Astrocyte (in vitro differentiated cells and primary cell): ENCODE measurements at regions not wholly inside any gene's neighbourhood (a gene's known extent, or its start where the extent isn't known, plus 50 kb on each side); places are given as distances from the start of the nearest gene placed in this dataset.
"Not testable (repeated sequence)": the region's sequence is repeated elsewhere in the genome, so short reads cannot be mapped to it uniquely, and the experiment has no call there.

ENCODE experiments used
- DNase-seq: peaks from one replicate; pipeline ENCODE4 v3.0.0-alpha.2; 2010; ENCODE audit warnings: low read depth
- FAIRE-seq: peaks from 2 replicates; lab custom pipeline; 2011; peaks lifted over from hg19 to GRCh38; lab: Jason Lieb, UNC
- H2AFZ ChIP-seq: 2 replicates; pipeline ENCODE4 v1.6.0; 2012; ENCODE audit warnings: low read depth, low read length, inconsistent platforms
- H3K27ac ChIP-seq: 2 replicates; pipeline ENCODE4 v1.5.1; 2011; ENCODE audit warnings: low read depth, low read length, inconsistent platforms
- H3K27me3 ChIP-seq: 2 replicates; pipeline ENCODE4 v1.6.0; 2011; ENCODE audit warnings: low read length, inconsistent platforms; ENCODE audit not compliant: insufficient read depth
- H3K36me3 ChIP-seq: 2 replicates; pipeline ENCODE4 v1.5.1; 2011; ENCODE audit warnings: low read length, inconsistent platforms; ENCODE audit not compliant: insufficient read depth
- H3K4me1 ChIP-seq: 2 replicates; pipeline ENCODE4 v1.5.1; 2011; ENCODE audit warnings: low read length, inconsistent platforms; ENCODE audit not compliant: insufficient read depth
- H3K4me2 ChIP-seq: 2 replicates; pipeline ENCODE4 v1.6.0; 2012; ENCODE audit warnings: low read length, inconsistent platforms
- H3K4me3 ChIP-seq: 2 replicates; pipeline ENCODE4 v1.5.1; 2011; ENCODE audit warnings: low read depth, mild to moderate bottlenecking, low read length, inconsistent platforms; ENCODE audit not compliant: insufficient read depth
- H3K79me2 ChIP-seq: 2 replicates; pipeline ENCODE4 v1.6.0; 2012; ENCODE audit warnings: mild to moderate bottlenecking, low read length, inconsistent platforms; ENCODE audit not compliant: insufficient read depth
- H3K9ac ChIP-seq: 2 replicates; pipeline ENCODE4 v1.6.0; 2012; ENCODE audit warnings: mild to moderate bottlenecking, low read length, inconsistent platforms
- H3K9me3 ChIP-seq: 2 replicates; pipeline ENCODE4 v1.5.1; 2012; ENCODE audit warnings: low read depth, mild to moderate bottlenecking, low read length, inconsistent platforms; ENCODE audit not compliant: insufficient read depth
- H4K20me1 ChIP-seq: 2 replicates; pipeline ENCODE4 v1.6.0; 2012; ENCODE audit warnings: low read length, inconsistent platforms; ENCODE audit not compliant: insufficient read depth
- H3K27ac Mint-ChIP-seq: one replicate; pipeline ENCODE4 v1.8.0; 2021; ENCODE audit warnings: mild to moderate bottlenecking, mixed read lengths; ENCODE audit not compliant: unreplicated experiment
- H3K27me3 Mint-ChIP-seq: one replicate; pipeline ENCODE4 v1.8.0; 2021; ENCODE audit warnings: low read depth, mixed read lengths; ENCODE audit not compliant: unreplicated experiment
- H3K36me3 Mint-ChIP-seq: one replicate; pipeline ENCODE4 v1.8.0; 2021; ENCODE audit warnings: low read depth, mixed read lengths; ENCODE audit not compliant: unreplicated experiment
- H3K4me1 Mint-ChIP-seq: one replicate; pipeline ENCODE4 v1.8.0; 2021; ENCODE audit warnings: low read depth, mixed read lengths; ENCODE audit not compliant: unreplicated experiment
- H3K4me3 Mint-ChIP-seq: one replicate; pipeline ENCODE4 v1.8.0; 2021; ENCODE audit warnings: mild to moderate bottlenecking, moderate library complexity, mixed read lengths; ENCODE audit not compliant: unreplicated experiment
- H3K9me3 Mint-ChIP-seq: one replicate; pipeline ENCODE4 v1.8.0; 2021; ENCODE audit warnings: mild to moderate bottlenecking, mixed read lengths; ENCODE audit not compliant: unreplicated experiment
- CTCF ChIP-seq: IDR thresholded peaks from 2 replicates; pipeline ENCODE4 v1.5.1; 2011; ENCODE audit warnings: low read depth, mild to moderate bottlenecking, inconsistent platforms, low read length, moderate library complexity; ENCODE audit not compliant: insufficient read depth
- EZH2 ChIP-seq: IDR thresholded peaks from 2 replicates; pipeline ENCODE4 v1.6.1; 2012; ENCODE audit warnings: mild to moderate bottlenecking, low read length, inconsistent platforms; ENCODE audit not compliant: insufficient read depth

- FAIRE-seq (peak; percentile 80), DNase-seq (peak; percentile 85)
- Histone ChIP-seq H3K4me1 (peaks cover 42% of the 10 kb centered on the region), H3K4me3 (no peak overlapping the region), H3K27ac (peak overlapping the region; percentile 81), H3K79me2 (no peaks in the 10 kb centered on the region), H3K9me3 (no peaks in the 10 kb centered on the region), H3K27me3 (no peaks in the 10 kb centered on the region), H3K4me2 (peak overlapping the region; percentile 51), H4K20me1 (no peaks in the 10 kb centered on the region), H2AFZ (no peak overlapping the region), H3K9ac (peak overlapping the region; percentile 38), H3K36me3 (no peaks in the 10 kb centered on the region)
- H3K4me1 Mint-ChIP-seq = peaks cover 35% of the 10 kb centered on the region
- no peak for TF ChIP-seq EZH2
- no peak for TF ChIP-seq CTCF
- H3K9me3 Mint-ChIP-seq = no peaks in the 10 kb centered on the region
- H3K27ac Mint-ChIP-seq = no peak overlapping the region
- no peaks in the 10 kb centered on the region for H3K27me3 Mint-ChIP-seq
- no peak overlapping the region for H3K4me3 Mint-ChIP-seq
- H3K36me3 Mint-ChIP-seq = no peaks in the 10 kb centered on the region
Measured at GRCh38 chr11:86735451-86736290, 63.3 kb upstream of the ME3 start.

- not testable (repeated sequence) for H3K79me2 ChIP-seq, H3K27me3 Mint-ChIP-seq, H3K9me3 ChIP-seq, H3K4me2 ChIP-seq, H3K27ac Mint-ChIP-seq, H3K4me3 Mint-ChIP-seq, H4K20me1 ChIP-seq, H3K9me3 Mint-ChIP-seq, H3K27me3 ChIP-seq, DNase-seq, H3K4me3 ChIP-seq, H3K36me3 Mint-ChIP-seq, H2AFZ ChIP-seq, H3K9ac ChIP-seq, H3K27ac ChIP-seq, FAIRE-seq, H3K36me3 ChIP-seq
- peaks cover 26% of the 10 kb centered on the region for H3K4me1 ChIP-seq
- peaks cover 18% of the 10 kb centered on the region for H3K4me1 Mint-ChIP-seq
Measured at GRCh38 chr11:86732739-86733138, 60.3 kb upstream of the ME3 start.

GRCh38 chr11:86732286-86732685, 59.9 kb upstream of the ME3 start:
- H3K9me3 Mint-ChIP-seq, H3K27me3 Mint-ChIP-seq, FAIRE-seq, H3K9ac ChIP-seq, H3K27ac Mint-ChIP-seq, H4K20me1 ChIP-seq, H3K27ac ChIP-seq, H3K9me3 ChIP-seq, DNase-seq, H3K79me2 ChIP-seq, H3K4me2 ChIP-seq, H3K4me3 Mint-ChIP-seq, H3K27me3 ChIP-seq, H2AFZ ChIP-seq, H3K4me3 ChIP-seq, H3K36me3 ChIP-seq, H3K36me3 Mint-ChIP-seq: not testable (repeated sequence)
- H3K4me1 Mint-ChIP-seq = peaks cover 17% of the 10 kb centered on the region
- peaks cover 22% of the 10 kb centered on the region for H3K4me1 ChIP-seq

GRCh38 chr11:86729576-86729975, 57.2 kb upstream of the ME3 start:
- H3K27ac ChIP-seq, H4K20me1 ChIP-seq: not testable (repeated sequence)

More at GRCh38 chr11:86729576-86729975, 57.2 kb upstream of the ME3 start:
- not testable (repeated sequence) for H3K36me3 Mint-ChIP-seq, H3K4me3 ChIP-seq, H3K27me3 Mint-ChIP-seq, FAIRE-seq, H3K79me2 ChIP-seq, H3K4me3 Mint-ChIP-seq, H3K9me3 Mint-ChIP-seq, DNase-seq, H3K27me3 ChIP-seq, H3K9ac ChIP-seq, H3K4me2 ChIP-seq, H3K27ac Mint-ChIP-seq, H3K36me3 ChIP-seq, H3K9me3 ChIP-seq, H2AFZ ChIP-seq, H3K4me1 ChIP-seq
- H3K4me1 Mint-ChIP-seq = peaks cover 11% of the 10 kb centered on the region
